Left renal pelvis (tissue), 4 donors: ENCODE measurements at regions not wholly inside any gene's neighbourhood (a gene's known extent, or its start where the extent isn't known, plus 50 kb on each side); places are given as distances from the start of the nearest gene placed in this dataset.

Source experiments
- DNase-seq, 4 donors: peaks; one replicate each; pipeline ENCODE4 v3.0.0-alpha.2; 2013; ENCODE audit warnings: low read depth in 4 of 4, low spot score in 3 of 4

DNA sequence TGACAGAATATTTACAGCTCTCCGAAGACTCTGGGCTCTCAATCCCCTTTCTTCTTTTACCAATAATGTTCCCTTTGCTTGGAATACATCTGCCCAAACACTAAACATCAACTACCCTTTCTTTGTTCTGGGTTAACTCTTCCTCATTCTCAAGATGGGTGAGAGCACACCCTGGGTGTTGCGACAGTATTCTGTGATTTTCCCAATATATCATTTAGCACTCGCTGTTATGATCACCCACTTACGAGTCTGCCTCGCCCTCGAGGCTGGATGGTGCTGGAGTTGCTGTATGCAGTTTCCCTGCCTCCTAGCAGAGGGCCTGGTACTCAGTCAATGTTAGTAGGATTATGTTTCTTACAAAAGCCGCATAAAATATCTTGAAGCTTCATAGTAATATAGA, 93.2 kb downstream of the SOCS6 start:
- DNase-seq: no peak

DNA sequence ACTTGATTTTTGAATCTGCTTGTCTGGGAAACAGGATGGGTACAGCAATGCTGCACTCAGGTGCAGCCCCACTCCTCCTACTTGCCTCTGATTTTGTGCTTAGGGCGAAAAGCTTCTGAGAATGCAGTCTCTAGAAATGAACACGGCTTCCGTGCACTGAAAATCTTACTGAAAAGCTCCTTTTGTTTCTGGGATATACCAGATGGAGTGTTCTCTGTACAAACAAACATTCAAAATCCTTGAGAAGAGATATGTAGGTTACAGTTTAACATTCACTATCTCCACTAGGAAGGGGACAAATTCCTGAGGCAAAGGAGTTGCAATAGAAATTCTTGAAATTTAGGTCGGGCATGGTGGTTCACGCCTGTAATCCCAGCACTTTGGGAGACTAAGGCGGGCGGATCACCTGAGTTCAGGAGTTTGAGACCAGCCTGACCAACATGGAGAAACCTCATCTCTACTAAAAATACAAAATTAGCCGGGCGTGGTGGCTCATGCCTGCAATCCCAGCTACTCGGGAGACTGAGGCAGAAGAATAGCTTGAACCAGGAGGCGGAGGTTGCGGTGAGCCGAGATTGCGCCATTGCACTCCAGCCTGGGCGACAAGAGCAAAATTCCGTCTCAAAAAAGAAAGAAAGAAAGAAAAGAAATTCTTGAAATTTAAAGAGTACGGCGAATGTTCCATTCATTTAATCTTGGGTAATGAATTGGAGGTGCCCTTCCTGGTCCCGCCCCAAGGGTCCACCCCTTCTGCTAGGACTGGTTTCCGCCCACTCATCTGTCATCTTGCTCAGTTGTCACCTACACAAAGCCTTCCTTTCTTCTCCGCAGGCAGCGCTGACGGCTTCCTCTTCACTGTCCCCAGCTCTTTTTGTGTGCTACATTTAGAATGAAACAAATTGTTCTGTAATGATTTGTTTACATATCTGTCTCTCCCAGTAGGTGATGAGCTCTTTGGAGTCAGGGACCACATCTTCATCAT, 92.4 kb downstream of the SOCS6 start:
- DNase-seq: no peak
